OCI-LY7 (cell line): ENCODE measurements at regions not wholly inside any gene's neighbourhood (a gene's known extent, or its start where the extent isn't known, plus 50 kb on each side); places are given as distances from the start of the nearest gene placed in this dataset.

ENCODE experiments used
- BruUV-seq: library from RNA; stranded (reverse); fragments of 400-500 nt; replicated peaks from 2 replicates; lab custom pipeline; 2021; lab: Mats Ljungman, UMichigan
- CTCF ChIA-PET: fragments of 300-600 bp; sonication (Branson Sonifier 250); formaldehyde crosslinking; loops from one replicate; lab custom pipeline; 2022; ENCODE audit warnings: antibody characterized with exemption; ENCODE audit not compliant: unreplicated experiment; lab: Charles Lee
- POLR2A ChIA-PET: fragments of 300-600 bp; sonication (Branson Sonifier 250); formaldehyde crosslinking; loops from one replicate; lab custom pipeline; 2022; ENCODE audit warnings: antibody characterized with exemption; lab: Charles Lee
- DNase-seq: peaks from one replicate; pipeline ENCODE4 v3.0.0-alpha.2; 2015; ENCODE audit warnings: low spot score
- H2AFZ ChIP-seq: fragments of 200-600 bp; sonication (generic), shearing (Covaris generic); 2 replicates; pipeline ENCODE4 v1.6.1; 2014; ENCODE audit warnings: mild to moderate bottlenecking, antibody characterized with exemption, low read length, moderate library complexity
- H3K27ac ChIP-seq: fragments of 200-600 bp; sonication (generic); 2 replicates; pipeline ENCODE4 v1.5.1; 2014; ENCODE audit warnings: mixed run types, low read depth, mild to moderate bottlenecking, moderate library complexity, low read length, inconsistent platforms; ENCODE audit not compliant: poor library complexity, severe bottlenecking
- H3K36me3 ChIP-seq: fragments of 200-600 bp; sonication (generic); 2 replicates; pipeline ENCODE4 v1.6.1; 2014; ENCODE audit warnings: mild to moderate bottlenecking, antibody characterized with exemption, low read length, moderate library complexity, mixed read lengths; ENCODE audit not compliant: insufficient read depth
- H3K4me1 ChIP-seq: fragments of 200-600 bp; sonication (generic); 2 replicates; pipeline ENCODE4 v1.5.1; 2014; ENCODE audit warnings: mild to moderate bottlenecking, low read length; ENCODE audit not compliant: insufficient read depth, poor library complexity, severe bottlenecking
- H3K4me2 ChIP-seq: fragments of 200-600 bp; sonication (generic); 2 replicates; pipeline ENCODE4 v1.6.1; 2014; ENCODE audit warnings: mild to moderate bottlenecking, low read length
- H3K4me3 ChIP-seq: fragments of 200-600 bp; sonication (generic); 2 replicates; pipeline ENCODE4 v1.5.1; 2014; ENCODE audit warnings: mild to moderate bottlenecking, low read depth, low read length; ENCODE audit not compliant: poor library complexity, severe bottlenecking
- H3K79me2 ChIP-seq: fragments of 200-600 bp; sonication (generic); 2 replicates; pipeline ENCODE4 v1.6.1; 2016; ENCODE audit warnings: low read depth, mild to moderate bottlenecking, low read length, moderate library complexity, mixed read lengths; ENCODE audit not compliant: insufficient read depth
- H3K9me2 ChIP-seq: fragments of 200-600 bp; sonication (generic); 2 replicates; pipeline ENCODE4 v1.6.1; 2016; ENCODE audit warnings: mild to moderate bottlenecking, low read length, mixed read lengths; ENCODE audit not compliant: insufficient read depth
- H3K9me3 ChIP-seq: fragments of 200-600 bp; sonication (generic); 2 replicates; pipeline ENCODE4 v1.6.1; 2014; ENCODE audit warnings: mild to moderate bottlenecking, mixed run types, low read length, mixed read lengths
- H4K20me1 ChIP-seq: fragments of 200-600 bp; sonication (generic); 2 replicates; pipeline ENCODE4 v1.6.1; 2014; ENCODE audit warnings: mild to moderate bottlenecking, antibody characterized with exemption, low read length, moderate library complexity, mixed read lengths; ENCODE audit not compliant: insufficient read depth
- CTCF ChIP-seq: fragments of 200-600 bp; sonication (generic); conservative IDR thresholded peaks from 2 replicates; pipeline ENCODE4 v1.5.1; 2014; ENCODE audit warnings: mild to moderate bottlenecking, antibody characterized with exemption, low read length, moderate library complexity, mixed read lengths
- EZH2phosphoT487 ChIP-seq: fragments of 200-600 bp; sonication (generic); IDR thresholded peaks from 2 replicates; pipeline ENCODE4 v1.6.1; 2018; ENCODE audit warnings: low read depth, borderline replicate concordance, mild to moderate bottlenecking, mixed run types, antibody characterized with exemption, low read length, moderate library complexity, mixed read lengths
- intact Hi-C: fragments of 100-400 bp; cut with micrococcal nuclease; formaldehyde crosslinking; loops from one replicate; pipeline ENCODE4 v1.10.0; 2022; ENCODE audit not compliant: unreplicated experiment

- no peaks in the 10 kb centered on the region for H3K79me2 ChIP-seq
- ChIA-PET CTCF (no interaction called here), POLR2A (interaction anchor here (0.7 to 1.2 kb wide), 3 partner anchors 11 to 147 kb away, joined by 3 read pairs; no protein-coding TSS in a partner anchor)
- no peak overlapping the region for H3K4me3 ChIP-seq
- peaks cover 3% of the 10 kb centered on the region for H3K4me1 ChIP-seq
- no TSS peak for BruUV-seq
- H2AFZ ChIP-seq: no peak overlapping the region
- H3K9me3 ChIP-seq: peaks cover 31% of the 10 kb centered on the region
- no peak for TF ChIP-seq EZH2phosphoT487
- no peak for TF ChIP-seq CTCF
- DNase-seq: no peak
- H4K20me1 ChIP-seq: no peaks in the 10 kb centered on the region
- intact Hi-C loops: no loop called here
- peaks cover 4% of the 10 kb centered on the region; the same call in 1 of the 2 replicates for H3K36me3 ChIP-seq
- no peak overlapping the region for H3K4me2 ChIP-seq
- H3K27ac ChIP-seq: no peak overlapping the region
- no peaks in the 10 kb centered on the region for H3K9me2 ChIP-seq
Measured at GRCh38 chr5:56615361-56616153, 199.8 kb upstream of the MAP3K1 start.

DNA sequence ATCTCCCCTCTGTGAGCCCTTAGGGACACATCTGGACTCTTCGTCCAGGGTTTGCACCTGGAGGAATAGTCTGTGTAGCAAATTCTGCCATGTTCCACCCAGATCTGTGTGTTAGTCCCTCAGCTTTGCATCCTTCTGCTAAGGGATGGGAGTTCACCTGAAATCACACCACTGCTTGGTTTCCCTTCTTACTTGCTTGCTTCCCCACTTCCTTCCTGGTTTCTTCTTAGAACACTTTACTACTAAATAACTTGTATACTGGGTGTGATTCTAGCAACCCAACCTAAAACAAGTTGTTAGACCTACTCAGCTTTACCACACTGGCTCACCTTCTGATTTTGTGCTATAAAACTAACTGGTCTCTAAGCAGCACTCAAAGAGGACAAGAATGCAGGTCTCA, 202.6 kb upstream of the MAP3K1 start:
- peaks cover 4% of the 10 kb centered on the region; the same call in 1 of the 2 replicates for H3K36me3 ChIP-seq
- TF ChIP-seq EZH2phosphoT487 (no peak), CTCF (no peak)
- H3K4me3 ChIP-seq: no peak overlapping the region
- POLR2A ChIA-PET: no interaction called here
- H3K9me3 ChIP-seq: peaks cover 18% of the 10 kb centered on the region
- intact Hi-C loops: no loop called here
- DNase-seq: no peak
- no peak overlapping the region for H2AFZ ChIP-seq
- no TSS peak for BruUV-seq
- no peak overlapping the region for H3K4me2 ChIP-seq
- no peaks in the 10 kb centered on the region for H3K9me2 ChIP-seq
- H4K20me1 ChIP-seq: no peaks in the 10 kb centered on the region
- peaks cover 9% of the 10 kb centered on the region for H3K4me1 ChIP-seq
- H3K79me2 ChIP-seq: no peaks in the 10 kb centered on the region
- H3K27ac ChIP-seq: no peak overlapping the region
- CTCF ChIA-PET: no interaction called here

DNA sequence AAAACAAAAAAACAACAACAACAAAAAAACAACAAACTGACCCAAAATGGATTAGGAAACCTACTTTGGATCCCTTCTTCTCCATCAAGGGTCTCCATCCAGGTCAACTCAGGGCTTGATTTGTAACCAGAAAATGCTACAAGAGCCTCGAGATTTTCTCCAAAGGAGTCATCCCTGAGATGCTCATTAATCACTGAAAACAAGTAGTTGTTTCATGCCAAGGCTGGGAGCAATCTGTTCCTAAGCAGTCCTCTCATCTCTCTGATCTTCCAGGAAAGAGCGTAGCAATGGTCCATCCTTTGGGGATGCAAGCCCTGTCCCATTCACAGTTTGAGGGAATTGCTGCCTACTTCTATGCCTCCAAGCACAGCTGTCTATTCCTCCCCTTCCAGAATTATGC, 203.0 kb upstream of the MAP3K1 start:
- Histone ChIP-seq H3K27ac (no peak overlapping the region), H3K4me1 (peaks cover 9% of the 10 kb centered on the region), H3K79me2 (no peaks in the 10 kb centered on the region), H3K9me3 (peaks cover 14% of the 10 kb centered on the region), H4K20me1 (no peaks in the 10 kb centered on the region), H3K4me3 (no peak overlapping the region), H2AFZ (no peak overlapping the region), H3K36me3 (peaks cover under 1% of the 10 kb centered on the region; the same call in 1 of the 2 replicates), H3K9me2 (no peaks in the 10 kb centered on the region), H3K4me2 (no peak overlapping the region)
- POLR2A ChIA-PET: no interaction called here
- DNase-seq: no peak
- CTCF ChIA-PET: no interaction called here
- no TSS peak for BruUV-seq
- TF ChIP-seq EZH2phosphoT487 (no peak), CTCF (no peak)
- intact Hi-C loops: no loop called here
